ENCODE measurements at regions not wholly inside any gene's neighbourhood (a gene's known extent, or its start where the extent isn't known, plus 50 kb on each side); places are given as distances from the start of the nearest gene placed in this dataset.
"Not testable (repeated sequence)": the region's sequence is repeated elsewhere in the genome, so short reads cannot be mapped to it uniquely, and the experiment has no call there.

GRCh38 chr14:105697955-105698354, 171.6 kb downstream of the TMEM121 start:
- 42 to 47% methylated on average over 5 of the region's 5 CpGs for WGBS, 2 experiments (ENCODE audit: low coverage in 1 of 2, low lambda C conversion rate in 2 of 2, missing lambda C conversion rate in 2 of 2)
- H3K9me2 ChIP-seq (ENCODE audit: insufficient read depth); H3K79me2 ChIP-seq (ENCODE audit: insufficient read depth); H3K4me3 ChIP-seq; H3K4me2 ChIP-seq (ENCODE audit: unreplicated experiment); H2AFZ ChIP-seq; in situ Hi-C loops (cut with MboI); DNase-seq; H3K9me3 ChIP-seq (ENCODE audit: low read depth); H3K9ac ChIP-seq; H3K27ac ChIP-seq; H3F3A ChIP-seq (ENCODE audit: insufficient read depth); H4K20me1 ChIP-seq (ENCODE audit: insufficient read depth); H3K27me3 ChIP-seq (replicated peaks; ENCODE audit: insufficient read depth); H3K4me1 ChIP-seq (ENCODE audit: insufficient read depth); H3K36me3 ChIP-seq (ENCODE audit: low read depth): not testable (repeated sequence)

GRCh38 chr14:105698940-105699556, 172.7 kb downstream of the TMEM121 start:
- H4K20me1 ChIP-seq (ENCODE audit: insufficient read depth); DNase-seq; H3F3A ChIP-seq (ENCODE audit: insufficient read depth); H3K9me2 ChIP-seq (ENCODE audit: insufficient read depth); H3K79me2 ChIP-seq (ENCODE audit: insufficient read depth); in situ Hi-C loops (cut with MboI); H2AFZ ChIP-seq; H3K4me1 ChIP-seq (ENCODE audit: insufficient read depth); H3K27me3 ChIP-seq (replicated peaks; ENCODE audit: insufficient read depth); H3K36me3 ChIP-seq (ENCODE audit: low read depth); H3K4me3 ChIP-seq; H3K27ac ChIP-seq; H3K4me2 ChIP-seq (ENCODE audit: unreplicated experiment); H3K9ac ChIP-seq; H3K9me3 ChIP-seq (ENCODE audit: low read depth): not testable (repeated sequence)
- WGBS, 2 experiments (ENCODE audit: low coverage in 1 of 2, low lambda C conversion rate in 2 of 2, missing lambda C conversion rate in 2 of 2): 57 to 70% methylated on average over 14 to 16 of the region's 27 CpGs

GRCh38 chr14:105699706-105700105, 173.3 kb downstream of the TMEM121 start:
- H3K9ac ChIP-seq; H3K36me3 ChIP-seq (ENCODE audit: low read depth); DNase-seq; H3K4me2 ChIP-seq (ENCODE audit: unreplicated experiment); H4K20me1 ChIP-seq (ENCODE audit: insufficient read depth); H3K9me2 ChIP-seq (ENCODE audit: insufficient read depth); H3K4me1 ChIP-seq (ENCODE audit: insufficient read depth); H3K4me3 ChIP-seq; in situ Hi-C loops (cut with MboI); H3K27me3 ChIP-seq (replicated peaks; ENCODE audit: insufficient read depth); H3K27ac ChIP-seq; H3K79me2 ChIP-seq (ENCODE audit: insufficient read depth); H2AFZ ChIP-seq; H3K9me3 ChIP-seq (ENCODE audit: low read depth); H3F3A ChIP-seq (ENCODE audit: insufficient read depth): not testable (repeated sequence)
- 39 to 47% methylated on average over 5 to 9 of the region's 9 CpGs for WGBS, 2 experiments (ENCODE audit: low coverage in 1 of 2, low lambda C conversion rate in 2 of 2, missing lambda C conversion rate in 2 of 2)

GRCh38 chr14:105700146-105700545, 173.8 kb downstream of the TMEM121 start:
- H2AFZ ChIP-seq; H3K4me2 ChIP-seq (ENCODE audit: unreplicated experiment); H3K9me2 ChIP-seq (ENCODE audit: insufficient read depth); H3K27me3 ChIP-seq (replicated peaks; ENCODE audit: insufficient read depth); H3K9ac ChIP-seq; H3F3A ChIP-seq (ENCODE audit: insufficient read depth); H3K4me1 ChIP-seq (ENCODE audit: insufficient read depth); H3K36me3 ChIP-seq (ENCODE audit: low read depth); H4K20me1 ChIP-seq (ENCODE audit: insufficient read depth); H3K9me3 ChIP-seq (ENCODE audit: low read depth); in situ Hi-C loops (cut with MboI); H3K4me3 ChIP-seq; H3K27ac ChIP-seq; H3K79me2 ChIP-seq (ENCODE audit: insufficient read depth); DNase-seq: not testable (repeated sequence)
- 41 to 56% methylated on average over 11 to 13 of the region's 13 CpGs for WGBS, 2 experiments (ENCODE audit: low coverage in 1 of 2, low lambda C conversion rate in 2 of 2, missing lambda C conversion rate in 2 of 2)

- Histone ChIP-seq H3K4me3 (no peak overlapping the region), H2AFZ (no peak overlapping the region), H3K9me3 (ENCODE audit: low read depth) (no peaks in the 10 kb centered on the region), H4K20me1 (ENCODE audit: insufficient read depth) (no peaks in the 10 kb centered on the region), H3K4me2 (ENCODE audit: unreplicated experiment) (no peak overlapping the region), H3K79me2 (ENCODE audit: insufficient read depth) (no peaks in the 10 kb centered on the region), H3F3A (ENCODE audit: insufficient read depth) (no peaks in the 10 kb centered on the region), H3K27ac (no peak overlapping the region), H3K9me2 (ENCODE audit: insufficient read depth) (no peaks in the 10 kb centered on the region), H3K4me1 (ENCODE audit: insufficient read depth) (no peaks in the 10 kb centered on the region), H3K27me3 (replicated peaks; ENCODE audit: insufficient read depth) (no peaks in the 10 kb centered on the region), H3K36me3 (ENCODE audit: low read depth) (no peaks in the 10 kb centered on the region), H3K9ac (no peak overlapping the region)
- TF ChIP-seq EZH2phosphoT487 (IDR thresholded peaks at IDR 0.05; ENCODE audit: insufficient read depth, low read depth): no peak
- no peak for TF ChIP-seq EZH2 (IDR thresholded peaks at IDR 0.05; ENCODE audit: insufficient read depth, poor library complexity, severe bottlenecking)
- in situ Hi-C loops (cut with MboI): no loop called here
- DNase-seq: no peak
- 19 to 24% methylated on average over 6 to 7 of the region's 7 CpGs for WGBS, 2 experiments (ENCODE audit: low coverage in 1 of 2, low lambda C conversion rate in 2 of 2, missing lambda C conversion rate in 2 of 2)
Observed at GRCh38 chr14:105700622-105701288, 174.4 kb downstream of the TMEM121 start.
